ENCODE measurements at regions not wholly inside any gene's neighbourhood (a gene's known extent, or its start where the extent isn't known, plus 50 kb on each side); places are given as distances from the start of the nearest gene placed in this dataset.

DNA sequence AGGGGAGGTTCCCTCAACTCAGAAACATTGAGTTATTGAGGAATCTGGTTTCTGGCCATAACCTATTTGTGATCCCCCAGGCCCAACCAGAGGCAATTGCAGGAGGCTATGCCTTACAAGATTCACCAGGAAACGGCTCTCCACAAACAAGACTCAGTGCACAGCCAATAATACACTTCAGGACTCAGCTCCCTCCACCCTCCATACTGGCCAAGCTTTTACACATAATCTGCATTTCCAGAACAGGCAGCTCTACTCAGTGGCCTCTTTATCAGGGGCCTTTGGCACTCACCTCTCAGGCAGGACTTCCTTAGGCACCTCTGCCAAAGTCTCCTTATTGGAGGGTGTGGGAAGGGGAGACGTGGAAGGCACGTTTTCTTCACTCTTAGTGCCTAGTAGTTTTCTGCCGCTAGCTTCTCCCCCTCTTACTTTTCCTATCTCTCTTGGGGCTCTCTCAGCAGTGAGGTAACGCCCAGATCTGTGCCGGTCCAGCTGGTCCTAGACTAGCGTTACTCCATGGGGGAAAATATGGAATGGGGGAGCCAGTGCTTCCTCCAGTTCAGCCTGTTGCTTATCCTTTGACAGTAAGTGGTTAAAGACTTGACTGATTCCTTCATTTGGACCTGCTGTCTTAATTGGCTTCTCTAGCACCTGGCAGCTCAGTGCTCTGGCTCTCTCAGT is 62.8 kb upstream of the ANO3 start:
- Mint-ChIP-seq H3K4me3 (no peak overlapping the region), H3K4me1 (ENCODE audit: low read depth) (no peaks in the 10 kb centered on the region), H3K27me3 (no peaks in the 10 kb centered on the region), H3K9me3 (no peaks in the 10 kb centered on the region), H3K27ac (no peak overlapping the region), H3K36me3 (no peaks in the 10 kb centered on the region)
- intact Hi-C loops (cut with micrococcal nuclease), result no loop called here
- ChIA-PET POLR2A (no interaction called here), CTCF (no interaction called here)
- no peak for DNase-seq

DNA sequence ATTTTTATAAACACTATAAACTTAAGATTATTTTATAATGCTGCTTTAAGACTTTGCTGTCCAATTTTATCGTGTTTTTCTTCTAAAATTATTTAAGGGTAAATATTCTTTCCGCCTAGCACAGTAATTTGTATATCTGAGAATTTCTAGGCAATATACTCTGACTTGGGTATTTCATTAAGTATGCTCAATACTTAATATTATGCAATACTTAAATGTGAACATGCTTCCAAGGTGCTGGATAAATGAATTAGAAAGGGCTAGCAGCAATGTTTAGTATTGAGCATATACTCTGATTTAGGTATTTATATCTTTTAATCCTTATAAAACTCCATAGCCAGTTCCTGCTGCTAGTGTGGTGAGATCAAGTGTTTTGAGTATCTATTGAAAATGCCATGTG is 60.3 kb upstream of the ANO3 start:
- Mint-ChIP-seq H3K27ac (no peak overlapping the region), H3K36me3 (no peaks in the 10 kb centered on the region), H3K4me3 (no peak overlapping the region), H3K9me3 (no peaks in the 10 kb centered on the region), H3K27me3 (peaks cover 2% of the 10 kb centered on the region), H3K4me1 (ENCODE audit: low read depth) (no peaks in the 10 kb centered on the region)
- intact Hi-C loops (cut with micrococcal nuclease), result no loop called here
- no peak for DNase-seq
- ChIA-PET CTCF (no interaction called here), POLR2A (no interaction called here)

DNA sequence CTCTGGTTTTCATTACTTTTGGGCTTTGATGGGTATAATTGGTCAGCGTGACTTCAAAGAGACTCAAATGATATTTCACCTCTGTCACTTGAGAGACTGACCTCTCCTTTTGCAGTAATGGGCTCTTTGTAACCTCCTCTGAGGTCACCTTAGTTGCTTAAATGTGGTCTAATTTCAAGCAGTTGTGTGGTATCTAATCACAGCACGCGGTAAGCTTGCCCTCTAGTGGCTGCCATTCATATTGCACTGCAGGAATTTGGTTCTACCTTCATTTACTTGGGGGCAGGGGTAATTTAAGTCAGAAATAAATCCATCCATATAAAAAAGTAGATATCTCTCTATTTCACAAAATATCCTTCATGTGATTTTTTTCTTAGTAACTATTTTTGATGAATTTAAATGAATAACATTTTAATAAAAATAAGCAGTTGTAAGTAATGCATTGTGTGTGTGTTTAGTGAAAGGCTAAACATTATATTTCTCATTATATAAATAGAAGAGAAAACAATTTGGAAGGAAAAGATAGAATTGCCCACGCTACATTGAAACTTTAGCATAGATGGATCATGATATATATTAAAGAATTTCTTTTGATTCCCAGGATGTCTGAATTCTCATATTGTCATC is 55.0 kb upstream of the ANO3 start:
- peaks cover 8% of the 10 kb centered on the region for H3K27me3 Mint-ChIP-seq
- no peaks in the 10 kb centered on the region for H3K36me3 Mint-ChIP-seq
- no peak overlapping the region for H3K27ac Mint-ChIP-seq
- intact Hi-C loops (cut with micrococcal nuclease), result loop anchor here (5.0 kb wide), 1 partner anchor 295 kb away; no protein-coding TSS in a partner anchor
- POLR2A ChIA-PET, result no interaction called here
- peak; percentile 56 for DNase-seq
- no peaks in the 10 kb centered on the region for H3K9me3 Mint-ChIP-seq
- no peaks in the 10 kb centered on the region for H3K4me1 Mint-ChIP-seq (ENCODE audit: low read depth)
- CTCF ChIA-PET, result no interaction called here
- H3K4me3 Mint-ChIP-seq, result no peak overlapping the region

DNA sequence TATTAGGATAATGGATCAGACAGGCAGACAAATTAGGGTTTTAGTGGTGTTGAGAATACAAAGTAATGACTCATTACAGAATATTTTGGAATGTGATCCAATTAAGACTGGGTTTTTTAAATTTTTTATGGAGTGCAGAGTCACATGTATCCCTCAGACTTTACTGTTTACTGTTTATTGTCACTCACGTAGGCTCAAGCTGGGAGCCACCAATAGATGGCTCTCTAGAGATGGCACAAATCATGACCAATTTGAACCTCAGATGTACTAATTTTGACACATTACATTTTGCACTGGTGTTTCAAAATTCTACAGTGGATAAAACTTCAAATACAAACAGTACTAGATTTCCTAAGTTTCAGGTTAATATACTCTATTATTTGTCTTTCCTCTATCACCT is 53.6 kb upstream of the ANO3 start:
- no peaks in the 10 kb centered on the region for H3K4me1 Mint-ChIP-seq (ENCODE audit: low read depth)
- H3K27me3 Mint-ChIP-seq, result peaks cover 8% of the 10 kb centered on the region
- no peak for DNase-seq
- ChIA-PET CTCF (interaction anchor here (0.5 to 0.6 kb wide), 2 partner anchors 624 to 1077 kb away, joined by 3 to 4 read pairs; no protein-coding TSS in a partner anchor), POLR2A (no interaction called here)
- H3K9me3 Mint-ChIP-seq, result no peaks in the 10 kb centered on the region
- H3K27ac Mint-ChIP-seq, result no peak overlapping the region
- H3K36me3 Mint-ChIP-seq, result no peaks in the 10 kb centered on the region
- intact Hi-C loops (cut with micrococcal nuclease), result loop anchor here (5.0 kb wide), 1 partner anchor 296 kb away; no protein-coding TSS in a partner anchor
- H3K4me3 Mint-ChIP-seq, result no peak overlapping the region

Data from activated CD4-positive, alpha-beta memory T cell treated with anti-CD3 and anti-CD28 coated beads for 36 hours (primary cell).